Prostate gland (tissue), 2 donors: ENCODE measurements at regions not wholly inside any gene's neighbourhood (a gene's known extent, or its start where the extent isn't known, plus 50 kb on each side); places are given as distances from the start of the nearest gene placed in this dataset.

Experiments
- POLR2A ChIP-seq: fragments of 450-650 bp; IDR thresholded peaks from one replicate; pipeline ENCODE4 v1.6.1; 2016; ENCODE audit warnings: antibody characterized with exemption, mild to moderate bottlenecking
- POLR2AphosphoS5 ChIP-seq: sonication (generic); formaldehyde crosslinking; IDR thresholded peaks from one replicate; pipeline ENCODE4 v1.6.1; 2017; ENCODE audit warnings: antibody characterized with exemption
- TF ChIP-seq, protein P1 (sequence below), 4 experiments: fragments of 200-600 bp in 2 of 4; fragments of 450-650 bp in 2 of 4; sonication (generic) in 2 of 4; IDR thresholded peaks; 1 replicate in 3 of 4; 2 replicates in 1 of 4; pipeline ENCODE4 v1.5.1; 2016 to 2019; ENCODE audit warnings: antibody characterized with exemption in 4 of 4, mild to moderate bottlenecking in 2 of 4, moderate library complexity in 2 of 4

DNA sequence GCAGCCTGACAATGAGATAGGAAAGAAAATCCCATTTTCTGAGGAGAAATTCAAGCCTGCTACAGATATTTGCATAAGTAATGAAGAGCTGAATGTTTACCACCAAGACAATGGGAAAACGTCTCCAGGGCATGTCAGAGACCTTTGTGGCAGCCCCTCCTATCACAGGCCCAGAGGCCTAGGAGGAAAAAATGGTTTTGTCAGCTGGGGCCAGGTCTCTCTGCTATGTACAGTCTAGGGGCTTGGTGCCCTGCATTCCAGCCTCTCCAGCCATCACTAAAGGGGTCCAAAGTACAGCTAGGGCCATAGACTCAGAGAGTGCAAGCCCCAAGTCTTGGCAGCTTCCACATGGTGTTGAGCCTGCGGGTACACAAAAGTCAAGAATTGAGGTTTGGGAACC, 361.6 kb upstream of the ANXA10 start:
- TF ChIP-seq, protein P1, sequence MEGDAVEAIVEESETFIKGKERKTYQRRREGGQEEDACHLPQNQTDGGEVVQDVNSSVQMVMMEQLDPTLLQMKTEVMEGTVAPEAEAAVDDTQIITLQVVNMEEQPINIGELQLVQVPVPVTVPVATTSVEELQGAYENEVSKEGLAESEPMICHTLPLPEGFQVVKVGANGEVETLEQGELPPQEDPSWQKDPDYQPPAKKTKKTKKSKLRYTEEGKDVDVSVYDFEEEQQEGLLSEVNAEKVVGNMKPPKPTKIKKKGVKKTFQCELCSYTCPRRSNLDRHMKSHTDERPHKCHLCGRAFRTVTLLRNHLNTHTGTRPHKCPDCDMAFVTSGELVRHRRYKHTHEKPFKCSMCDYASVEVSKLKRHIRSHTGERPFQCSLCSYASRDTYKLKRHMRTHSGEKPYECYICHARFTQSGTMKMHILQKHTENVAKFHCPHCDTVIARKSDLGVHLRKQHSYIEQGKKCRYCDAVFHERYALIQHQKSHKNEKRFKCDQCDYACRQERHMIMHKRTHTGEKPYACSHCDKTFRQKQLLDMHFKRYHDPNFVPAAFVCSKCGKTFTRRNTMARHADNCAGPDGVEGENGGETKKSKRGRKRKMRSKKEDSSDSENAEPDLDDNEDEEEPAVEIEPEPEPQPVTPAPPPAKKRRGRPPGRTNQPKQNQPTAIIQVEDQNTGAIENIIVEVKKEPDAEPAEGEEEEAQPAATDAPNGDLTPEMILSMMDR (IDR thresholded peaks at IDR 0.05) = no peak
- TF ChIP-seq POLR2AphosphoS5 (no peak), POLR2A (no peak)
